Loucy (cell line): ENCODE measurements at regions not wholly inside any gene's neighbourhood (a gene's known extent, or its start where the extent isn't known, plus 50 kb on each side); places are given as distances from the start of the nearest gene placed in this dataset.

Experiments
- CTCF ChIP-seq: fragments of 200-600 bp; sonication (generic); conservative IDR thresholded peaks from 2 replicates; pipeline ENCODE4 v1.5.1; 2014; ENCODE audit warnings: mild to moderate bottlenecking, antibody characterized with exemption, low read length
- EZH2phosphoT487 ChIP-seq: fragments of 200-600 bp; IDR thresholded peaks from 2 replicates; pipeline ENCODE4 v1.6.1; 2018; ENCODE audit warnings: antibody characterized with exemption, mild to moderate bottlenecking, moderate library complexity, borderline replicate concordance

- TF ChIP-seq CTCF (no peak), EZH2phosphoT487 (no peak)
Measured at GRCh38 chr11:82185925-82186324, 547.7 kb downstream of the FAM181B start.
